HG03378 (cell line): ENCODE measurements at regions not wholly inside any gene's neighbourhood (a gene's known extent, or its start where the extent isn't known, plus 50 kb on each side); places are given as distances from the start of the nearest gene placed in this dataset.
"Not testable (repeated sequence)": the region's sequence is repeated elsewhere in the genome, so short reads cannot be mapped to it uniquely, and the experiment has no call there.

Experiments
- ATAC-seq: cut with Tn5 transposase; IDR thresholded peaks from one replicate; pipeline ENCODE4 v1.9.1; 2021; ENCODE audit warnings: mild to moderate bottlenecking, moderate library complexity; ENCODE audit not compliant: unreplicated experiment

- no peak for ATAC-seq
These were observed 92.0 kb upstream of the CARD11 start for GRCh38 chr7:3135626-3136025.

DNA sequence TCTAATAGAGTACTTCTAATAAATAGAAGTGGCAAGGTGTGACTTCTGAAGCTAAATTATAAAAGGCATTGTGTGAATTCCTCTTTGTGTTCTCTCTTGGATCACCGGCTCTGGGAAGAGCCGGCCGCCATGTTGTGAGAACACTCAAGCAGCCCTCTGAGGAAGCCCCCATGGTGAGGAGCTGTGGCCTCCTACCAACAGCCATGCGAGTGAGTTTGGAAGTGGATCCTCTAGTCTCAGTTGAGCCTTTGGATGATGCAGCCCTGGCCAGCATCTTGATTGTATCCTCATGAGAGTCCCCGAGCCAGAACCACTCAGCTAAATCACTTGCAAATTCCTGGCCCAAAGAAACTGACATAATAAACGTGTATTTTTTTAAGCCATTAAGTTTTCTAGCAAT lies 94.5 kb upstream of the CARD11 start:
- no peak for ATAC-seq

GRCh38 chr7:3138997-3139396 lies 95.3 kb upstream of the CARD11 start:
- no peak for ATAC-seq

DNA sequence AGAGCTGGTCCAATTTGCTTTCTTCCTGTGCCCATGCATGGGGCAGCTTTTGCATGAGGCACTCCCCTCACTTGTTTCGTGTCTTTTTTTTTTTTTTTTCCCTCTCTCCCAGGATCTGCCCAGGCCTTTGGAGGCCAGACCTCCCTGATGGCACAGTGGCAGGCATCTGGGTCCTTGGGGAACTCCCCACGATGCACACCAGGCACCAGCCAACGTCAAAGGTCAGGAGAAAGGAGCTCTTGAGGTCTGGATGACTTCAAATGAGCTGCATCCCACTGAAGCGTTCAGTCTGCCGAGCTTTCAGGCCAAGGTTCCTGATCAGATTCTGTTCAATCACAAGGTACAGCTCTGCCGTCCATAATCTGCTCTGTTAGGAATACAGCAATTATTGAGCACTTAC lies 97.2 kb upstream of the CARD11 start:
- no peak for ATAC-seq

GRCh38 chr7:3141326-3141725 lies 97.7 kb upstream of the CARD11 start:
- ATAC-seq, result no peak

GRCh38 chr7:3143869-3144775 lies 100.5 kb upstream of the CARD11 start:
- ATAC-seq, result no peak

- not testable (repeated sequence) for ATAC-seq
These were observed 101.1 kb upstream of the CARD11 start for GRCh38 chr7:3144776-3145125.

DNA sequence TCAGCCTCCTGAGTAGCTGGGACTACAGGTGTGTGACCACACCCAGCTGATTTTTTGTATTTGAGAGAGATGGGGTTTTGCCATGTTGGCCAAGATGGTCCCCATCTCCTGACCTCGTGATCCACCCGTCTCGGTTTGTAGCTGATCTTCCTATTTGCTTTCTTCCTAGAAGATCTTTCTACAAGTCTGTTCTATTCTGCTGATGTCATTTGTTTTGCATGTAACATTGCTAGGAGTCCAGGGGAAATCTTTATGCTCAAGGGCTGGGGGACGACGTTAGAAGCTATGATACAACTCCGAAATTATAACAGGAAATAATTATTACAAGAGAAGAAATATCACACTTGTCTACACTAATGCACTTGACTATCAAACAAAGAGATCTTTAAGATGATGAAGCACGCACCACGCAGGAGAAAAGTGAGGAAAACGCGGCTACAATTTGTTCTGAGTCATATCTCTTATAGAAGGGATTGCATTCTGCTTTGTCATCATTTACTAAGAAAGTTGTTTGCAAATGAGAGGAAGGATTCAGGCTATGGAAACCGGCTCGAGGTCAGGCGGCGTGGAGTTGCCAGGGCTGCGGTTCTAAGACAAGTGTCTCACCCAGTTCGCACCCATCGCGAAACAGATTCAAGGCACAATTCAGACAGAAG lies 103.0 kb upstream of the CARD11 start:
- no peak for ATAC-seq

GRCh38 chr7:3148471-3148870 lies 104.8 kb upstream of the CARD11 start:
- not testable (repeated sequence) for ATAC-seq

GRCh38 chr7:3149231-3149995 lies 105.7 kb upstream of the CARD11 start:
- ATAC-seq, result no peak

DNA sequence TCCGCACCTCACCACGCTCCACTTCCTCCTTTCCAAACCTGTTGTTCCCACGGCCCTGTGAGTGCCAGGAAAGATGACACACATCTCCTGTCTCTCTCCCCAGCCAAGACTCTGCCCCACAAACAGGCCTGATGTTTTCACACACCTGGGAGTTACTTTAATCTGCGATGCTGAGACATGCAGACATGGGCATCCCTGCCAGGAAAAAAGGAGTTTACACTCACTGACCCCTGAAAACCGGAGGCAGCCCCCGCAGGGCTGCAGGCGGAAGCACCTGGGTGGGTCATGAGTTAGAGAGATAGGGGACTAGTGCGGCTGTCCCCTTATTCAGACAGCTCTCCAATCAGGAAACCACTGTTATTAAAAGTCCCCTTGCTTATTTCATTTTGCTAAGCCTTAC lies 106.4 kb upstream of the CARD11 start:
- no peak for ATAC-seq

- no peak for ATAC-seq
These were observed 108.1 kb upstream of the CARD11 start for GRCh38 chr7:3151784-3152183.

DNA sequence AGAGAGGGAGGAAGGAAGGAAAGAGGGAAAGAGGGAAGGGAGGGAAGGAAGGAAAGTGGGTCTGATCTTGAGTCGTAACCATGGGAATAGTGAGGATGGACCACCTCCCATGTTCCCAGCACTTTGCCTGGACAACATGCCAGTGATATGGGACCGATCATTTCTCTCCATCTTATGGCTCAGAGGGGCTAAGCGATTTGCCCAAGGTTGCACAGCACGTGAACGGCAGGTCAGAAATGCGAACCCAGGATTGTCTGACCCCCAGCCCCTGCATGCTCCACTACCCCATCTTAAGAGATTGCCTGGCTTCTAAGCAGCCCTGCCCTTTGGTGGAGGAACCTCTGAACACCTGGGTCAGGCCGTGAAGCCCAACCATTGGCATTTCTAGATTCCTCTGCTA lies 109.0 kb upstream of the CARD11 start:
- ATAC-seq, result no peak

GRCh38 chr7:3153118-3153517 lies 109.5 kb upstream of the CARD11 start:
- no peak for ATAC-seq

GRCh38 chr7:3154317-3154716 lies 110.7 kb upstream of the CARD11 start:
- no peak for ATAC-seq

GRCh38 chr7:3154881-3155494 lies 111.3 kb upstream of the CARD11 start:
- ATAC-seq, result peak; percentile 51

DNA sequence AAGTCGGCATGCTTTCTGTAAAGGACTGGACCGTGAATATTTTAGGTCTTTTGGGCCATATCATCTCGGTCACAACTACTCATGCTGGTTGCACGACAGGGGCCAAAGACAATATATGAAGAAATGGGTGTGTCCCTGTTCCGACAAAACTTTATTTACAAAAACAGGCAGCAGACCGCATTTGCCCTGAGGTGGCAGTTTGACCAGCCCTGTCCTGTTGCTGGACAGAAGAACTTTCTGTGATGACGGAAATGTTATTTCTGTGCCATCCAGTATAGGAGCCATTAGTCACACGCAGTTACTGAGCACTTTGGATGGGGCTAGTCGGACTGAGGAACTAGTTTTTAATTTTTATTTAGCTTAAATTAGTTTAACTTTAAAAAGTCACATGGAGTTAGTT lies 112.8 kb upstream of the CARD11 start:
- no peak for ATAC-seq

DNA sequence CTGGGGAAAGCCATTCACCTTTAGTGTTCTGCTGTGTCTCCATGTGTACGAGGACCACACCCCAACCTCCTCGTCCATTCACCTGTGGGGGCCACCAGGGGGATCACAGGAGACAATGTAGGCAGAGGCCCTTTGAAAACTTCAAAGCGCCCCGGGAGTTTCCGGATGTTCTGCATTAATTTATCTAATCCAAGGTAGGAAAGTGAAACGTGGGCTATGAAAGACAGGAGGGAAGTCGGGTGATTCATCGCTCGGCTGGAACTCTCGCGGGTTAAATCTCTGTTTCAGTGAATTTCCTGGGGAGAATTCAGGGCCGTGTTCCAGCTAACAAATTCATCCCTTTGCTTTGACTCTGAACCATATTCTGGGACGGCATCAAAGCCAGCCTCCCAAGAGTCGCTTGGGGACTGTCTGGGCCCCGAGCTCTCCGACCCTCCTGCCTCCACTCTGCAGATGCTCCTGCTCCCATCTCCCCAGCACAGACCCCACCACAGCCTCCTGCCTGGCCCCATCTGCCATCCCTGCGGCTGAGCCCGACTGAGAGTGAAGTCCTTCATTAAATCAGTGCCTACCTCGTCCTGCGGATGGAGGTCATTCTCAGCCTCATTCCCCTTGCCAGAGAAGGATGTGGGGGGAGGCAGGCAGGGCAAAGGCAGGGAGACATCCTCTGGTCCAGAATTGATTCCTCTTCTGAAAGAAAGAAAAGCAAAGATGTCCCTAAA lies 114.1 kb upstream of the CARD11 start:
- no peak for ATAC-seq

GRCh38 chr7:3158341-3158760 lies 114.7 kb upstream of the CARD11 start:
- no peak for ATAC-seq

GRCh38 chr7:3159039-3159438 lies 115.4 kb upstream of the CARD11 start:
- ATAC-seq, result no peak

GRCh38 chr7:3159445-3159844 lies 115.8 kb upstream of the CARD11 start:
- ATAC-seq, result no peak
